Heart left ventricle (tissue), 13 donors: ENCODE measurements at regions not wholly inside any gene's neighbourhood (a gene's known extent, or its start where the extent isn't known, plus 50 kb on each side); places are given as distances from the start of the nearest gene placed in this dataset.

Experiments used
- POLR2A ChIP-seq, 2 donors: fragments of 450-650 bp; IDR thresholded peaks; one replicate each; pipeline ENCODE4 v1.6.1; 2017; ENCODE audit warnings: antibody characterized with exemption in 2 of 2, mild to moderate bottlenecking in 2 of 2, moderate library complexity in 2 of 2
- TF ChIP-seq, protein P1 (sequence below), 12 donors: fragments of 200-600 bp; sonication (generic) in 4 of 12; IDR thresholded peaks; one replicate each; pipeline versions ENCODE4 v1.5.0 to v1.8.0; 2018 to 2022; ENCODE audit warnings: antibody characterized with exemption in 12 of 12, mild to moderate bottlenecking in 5 of 12
- donor health status: ischemic (EF 13 %, LVEDD 7.1; RV severe dilation, severe dysfunction).
- donor health status: DM: no; HTN: yes; CAD: no.
- donor health status: DM: no; HTN: no; CAD: no.
- donor health status: ischemic (EF 25% LVEDD 6.9; RV normal size, moderate dysfunction).
- donor health status: ischemic (EF 25% LVEDD 5.7; RV mildly dilated, moderate dysfunction).
- donor health status: ischemic (EF 35%, LVEDD 5.7; RV mildly dilated, moderate dysfunction).
- donor health status: nonischemic (EF 11% LVEDD 7.7; RV severe dilation, severe dysfunction).
- donor health status: DM: yes; HTN: yes; CAD: no.
- donor health status: PGD.
- donor health status: ischemic (EF 29% LVEDD 5.4; RV normal size, mild dysfunction).
- donor health status: nonischemic (EF 23%, LVEDD 6.1; RV moderate dilation, normal function).

GRCh38 chr1:105073660-105074059 lies 1324.0 kb downstream of the AMY1C start:
- TF ChIP-seq, protein P1, sequence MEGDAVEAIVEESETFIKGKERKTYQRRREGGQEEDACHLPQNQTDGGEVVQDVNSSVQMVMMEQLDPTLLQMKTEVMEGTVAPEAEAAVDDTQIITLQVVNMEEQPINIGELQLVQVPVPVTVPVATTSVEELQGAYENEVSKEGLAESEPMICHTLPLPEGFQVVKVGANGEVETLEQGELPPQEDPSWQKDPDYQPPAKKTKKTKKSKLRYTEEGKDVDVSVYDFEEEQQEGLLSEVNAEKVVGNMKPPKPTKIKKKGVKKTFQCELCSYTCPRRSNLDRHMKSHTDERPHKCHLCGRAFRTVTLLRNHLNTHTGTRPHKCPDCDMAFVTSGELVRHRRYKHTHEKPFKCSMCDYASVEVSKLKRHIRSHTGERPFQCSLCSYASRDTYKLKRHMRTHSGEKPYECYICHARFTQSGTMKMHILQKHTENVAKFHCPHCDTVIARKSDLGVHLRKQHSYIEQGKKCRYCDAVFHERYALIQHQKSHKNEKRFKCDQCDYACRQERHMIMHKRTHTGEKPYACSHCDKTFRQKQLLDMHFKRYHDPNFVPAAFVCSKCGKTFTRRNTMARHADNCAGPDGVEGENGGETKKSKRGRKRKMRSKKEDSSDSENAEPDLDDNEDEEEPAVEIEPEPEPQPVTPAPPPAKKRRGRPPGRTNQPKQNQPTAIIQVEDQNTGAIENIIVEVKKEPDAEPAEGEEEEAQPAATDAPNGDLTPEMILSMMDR (IDR thresholded peaks at IDR 0.05) = no peak
- TF ChIP-seq POLR2A (IDR thresholded peaks at IDR 0.05) = no peak
